Spinal cord (tissue), 9 donors: ENCODE measurements at regions not wholly inside any gene's neighbourhood (a gene's known extent, or its start where the extent isn't known, plus 50 kb on each side); places are given as distances from the start of the nearest gene placed in this dataset.

Source experiments
- DNase-seq, 6 donors: peaks; one replicate each; pipeline versions ENCODE4 v3.0.0 to v3.0.0-alpha.2; 2013 to 2015; ENCODE audit warnings: low spot score in 6 of 6, low read depth in 4 of 6
- H3K27ac ChIP-seq: one replicate; pipeline ENCODE4 v1.5.1; 2013; ENCODE audit warnings: low read depth, low read length, control low read depth
- H3K27me3 ChIP-seq: one replicate; pipeline ENCODE4 v1.6.1; 2013; ENCODE audit warnings: low read length; ENCODE audit not compliant: control insufficient read depth, insufficient read depth
- H3K36me3 ChIP-seq: one replicate; pipeline ENCODE4 v1.6.1; 2013; ENCODE audit warnings: low read length; ENCODE audit not compliant: control insufficient read depth, insufficient read depth
- H3K4me1 ChIP-seq: one replicate; pipeline ENCODE4 v1.6.1; 2013; ENCODE audit warnings: low read length; ENCODE audit not compliant: control insufficient read depth, insufficient read depth
- H3K4me3 ChIP-seq: one replicate; pipeline ENCODE4 v1.5.1; 2013; ENCODE audit warnings: low read depth, low read length, control low read depth
- H3K9me3 ChIP-seq: one replicate; pipeline ENCODE4 v1.6.1; 2013; ENCODE audit warnings: low read length; ENCODE audit not compliant: control insufficient read depth, insufficient read depth
- WGBS: methylation state at CpG from one replicate; pipeline ENCODE4 v1.1.5; 2013; ENCODE audit warnings: missing lambda C conversion rate; ENCODE audit not compliant: insufficient coverage; 5-methylcytosine and 5-hydroxymethylcytosine counted together
- donor health status: healthy.

- no peaks in the 10 kb centered on the region for H3K27me3 ChIP-seq
- H3K4me3 ChIP-seq = no peak overlapping the region
- no peak overlapping the region for H3K27ac ChIP-seq
- no peaks in the 10 kb centered on the region for H3K4me1 ChIP-seq
- WGBS = 71% methylated on average over 3 of the region's 4 CpGs
- no peaks in the 10 kb centered on the region for H3K36me3 ChIP-seq
- DNase-seq = no peak
- peaks cover 2% of the 10 kb centered on the region for H3K9me3 ChIP-seq
Observed at GRCh38 chr18:46311491-46311890, 207.3 kb downstream of the HAUS1 start.

GRCh38 chr18:46312221-46312620, 208.0 kb downstream of the HAUS1 start:
- no peaks in the 10 kb centered on the region for H3K36me3 ChIP-seq
- peaks cover under 1% of the 10 kb centered on the region for H3K9me3 ChIP-seq
- H3K4me1 ChIP-seq = no peaks in the 10 kb centered on the region
- H3K4me3 ChIP-seq = no peak overlapping the region
- no peak for DNase-seq
- H3K27me3 ChIP-seq = no peaks in the 10 kb centered on the region
- 74% methylated on average over 5 of the region's 6 CpGs for WGBS
- H3K27ac ChIP-seq = no peak overlapping the region

- no peaks in the 10 kb centered on the region for H3K36me3 ChIP-seq
- no peaks in the 10 kb centered on the region for H3K9me3 ChIP-seq
- no peak for DNase-seq
- no peaks in the 10 kb centered on the region for H3K27me3 ChIP-seq
- H3K4me3 ChIP-seq = no peak overlapping the region
- WGBS = 83% methylated on average over 6 of the region's 6 CpGs
- no peaks in the 10 kb centered on the region for H3K4me1 ChIP-seq
- no peak overlapping the region for H3K27ac ChIP-seq
Observed at GRCh38 chr18:46313521-46313920, 209.3 kb downstream of the HAUS1 start.

- Histone ChIP-seq H3K4me1 (no peaks in the 10 kb centered on the region), H3K36me3 (no peaks in the 10 kb centered on the region), H3K27me3 (no peaks in the 10 kb centered on the region), H3K4me3 (no peak overlapping the region), H3K9me3 (no peaks in the 10 kb centered on the region), H3K27ac (no peak overlapping the region)
- no peak for DNase-seq
- WGBS = 98% methylated on average over 6 of the region's 7 CpGs
Observed at GRCh38 chr18:46314011-46314410, 209.8 kb downstream of the HAUS1 start.

GRCh38 chr18:46315161-46315560, 211.0 kb downstream of the HAUS1 start:
- no peak for DNase-seq
- 83% methylated on average over 1 of the region's 2 CpGs for WGBS
- Histone ChIP-seq H3K4me3 (no peak overlapping the region), H3K27me3 (no peaks in the 10 kb centered on the region), H3K9me3 (no peaks in the 10 kb centered on the region), H3K36me3 (no peaks in the 10 kb centered on the region), H3K4me1 (no peaks in the 10 kb centered on the region), H3K27ac (no peak overlapping the region)

- no peak overlapping the region for H3K27ac ChIP-seq
- H3K9me3 ChIP-seq = no peaks in the 10 kb centered on the region
- no peaks in the 10 kb centered on the region for H3K36me3 ChIP-seq
- 92% methylated on average over 5 of the region's 5 CpGs for WGBS
- H3K4me1 ChIP-seq = no peaks in the 10 kb centered on the region
- no peak overlapping the region for H3K4me3 ChIP-seq
- H3K27me3 ChIP-seq = no peaks in the 10 kb centered on the region
- DNase-seq = no peak
Observed at GRCh38 chr18:46318356-46318755, 214.2 kb downstream of the HAUS1 start.

- 80% methylated on average over 1 of the region's 1 CpG for WGBS
- Histone ChIP-seq H3K4me1 (no peaks in the 10 kb centered on the region), H3K4me3 (no peak overlapping the region), H3K9me3 (no peaks in the 10 kb centered on the region), H3K36me3 (no peaks in the 10 kb centered on the region), H3K27ac (no peak overlapping the region), H3K27me3 (no peaks in the 10 kb centered on the region)
- no peak for DNase-seq
Observed at GRCh38 chr18:46319783-46320182, 215.6 kb downstream of the HAUS1 start.

GRCh38 chr18:46320297-46320696, 216.1 kb downstream of the HAUS1 start:
- 100% methylated on average over 2 of the region's 4 CpGs for WGBS
- H3K27me3 ChIP-seq = no peaks in the 10 kb centered on the region
- DNase-seq = no peak

GRCh38 chr18:46320928-46321711, 216.9 kb downstream of the HAUS1 start:
- H3K9me3 ChIP-seq = no peaks in the 10 kb centered on the region
- H3K27ac ChIP-seq = no peak overlapping the region

More at GRCh38 chr18:46320297-46320696, 216.1 kb downstream of the HAUS1 start:
- Histone ChIP-seq H3K36me3 (no peaks in the 10 kb centered on the region), H3K4me1 (no peaks in the 10 kb centered on the region), H3K4me3 (no peak overlapping the region), H3K9me3 (no peaks in the 10 kb centered on the region), H3K27ac (no peak overlapping the region)

GRCh38 chr18:46321955-46322354, 217.8 kb downstream of the HAUS1 start:
- 20% methylated on average over 1 of the region's 5 CpGs for WGBS

More at GRCh38 chr18:46320928-46321711, 216.9 kb downstream of the HAUS1 start:
- no peak overlapping the region for H3K4me3 ChIP-seq
- H3K36me3 ChIP-seq = no peaks in the 10 kb centered on the region
- WGBS = no CpG with 5 or more reads among the region's 3 CpGs
- DNase-seq = no peak
- no peaks in the 10 kb centered on the region for H3K27me3 ChIP-seq
- H3K4me1 ChIP-seq = no peaks in the 10 kb centered on the region

More at GRCh38 chr18:46321955-46322354, 217.8 kb downstream of the HAUS1 start:
- Histone ChIP-seq H3K27ac (no peak overlapping the region), H3K36me3 (no peaks in the 10 kb centered on the region), H3K27me3 (no peaks in the 10 kb centered on the region), H3K4me3 (no peak overlapping the region), H3K9me3 (no peaks in the 10 kb centered on the region), H3K4me1 (no peaks in the 10 kb centered on the region)
- DNase-seq = no peak
